PC-3 (cell line): ENCODE measurements at regions not wholly inside any gene's neighbourhood (a gene's known extent, or its start where the extent isn't known, plus 50 kb on each side); places are given as distances from the start of the nearest gene placed in this dataset.

Experiments used
- CTCF ChIP-seq: fragments of 300-600 bp; sonication (generic); conservative IDR thresholded peaks from 2 replicates; pipeline ENCODE4 v1.5.1; 2017; ENCODE audit warnings: antibody characterized with exemption, low read depth, mild to moderate bottlenecking, low read length
- EZH2 ChIP-seq: fragments of 300-600 bp; sonication (generic); IDR thresholded peaks from one replicate; pipeline ENCODE4 v1.6.1; 2017; ENCODE audit warnings: antibody characterized with exemption, mild to moderate bottlenecking, low read length; ENCODE audit not compliant: unreplicated experiment
- EZH2phosphoT487 ChIP-seq: fragments of 300-600 bp; sonication (generic); IDR thresholded peaks from 2 replicates; pipeline ENCODE4 v1.6.1; 2018; ENCODE audit warnings: mild to moderate bottlenecking, antibody characterized with exemption, low read length, borderline replicate concordance

- no peak for TF ChIP-seq EZH2phosphoT487
- peak; percentile 58 for TF ChIP-seq CTCF
- TF ChIP-seq EZH2 = no peak
Measured at GRCh38 chr4:77473509-77473908, 132.1 kb upstream of the CXCL13 start.
